Neutrophil (primary cell): ENCODE measurements at regions not wholly inside any gene's neighbourhood (a gene's known extent, or its start where the extent isn't known, plus 50 kb on each side); places are given as distances from the start of the nearest gene placed in this dataset.

Experiments
- H3K27ac ChIP-seq: fragments of 200-600 bp; sonication (generic); 2 replicates; pipeline ENCODE4 v1.5.1; 2016; ENCODE audit warnings: mild to moderate bottlenecking, moderate library complexity
- H3K27me3 ChIP-seq: fragments of 200-600 bp; sonication (generic); 2 replicates; pipeline ENCODE4 v1.6.0; 2016; ENCODE audit warnings: mild to moderate bottlenecking
- H3K36me3 ChIP-seq: fragments of 200-600 bp; sonication (generic); 2 replicates; pipeline ENCODE4 v1.5.1; 2017
- H3K4me1 ChIP-seq, 2 experiments: fragments of 200-600 bp in 1 of 2; sonication (generic) in 1 of 2; 1 replicate in 1 of 2; 2 replicates in 1 of 2; pipeline versions ENCODE4 v1.5.1 to v1.6.1; 2013 to 2016; ENCODE audit warnings: low read depth in 1 of 2, low read length in 1 of 2, mild to moderate bottlenecking in 1 of 2, moderate library complexity in 1 of 2; ENCODE audit not compliant: control insufficient read depth in 1 of 2, insufficient read depth in 1 of 2
- H3K4me3 ChIP-seq, 2 experiments: fragments of 200-600 bp in 1 of 2; sonication (generic) in 1 of 2; 1 replicate in 1 of 2; 2 replicates in 1 of 2; pipeline ENCODE4 v1.5.1; 2013 to 2016; ENCODE audit warnings: low read depth in 1 of 2, low read length in 1 of 2, mild to moderate bottlenecking in 1 of 2, moderate library complexity in 1 of 2
- H3K9me3 ChIP-seq: fragments of 200-600 bp; sonication (generic); 2 replicates; pipeline ENCODE4 v1.5.1; 2016
- CTCF ChIP-seq: fragments of 200-600 bp; sonication (generic); IDR thresholded peaks from 2 replicates; pipeline ENCODE4 v1.5.1; 2016; ENCODE audit warnings: antibody characterized with exemption

GRCh38 chr5:125877248-125877647 is 546.0 kb upstream of the GRAMD2B start:
- TF ChIP-seq CTCF: no peak
- Histone ChIP-seq H3K36me3 (no peaks in the 10 kb centered on the region), H3K4me3 (no peak overlapping the region), H3K27me3 (no peaks in the 10 kb centered on the region), H3K4me1 (no peaks in the 10 kb centered on the region), H3K9me3 (peaks cover 2% of the 10 kb centered on the region), H3K27ac (no peak overlapping the region)

GRCh38 chr5:125882061-125882460 is 541.1 kb upstream of the GRAMD2B start:
- H3K9me3 ChIP-seq: no peaks in the 10 kb centered on the region
- no peaks in the 10 kb centered on the region for H3K27me3 ChIP-seq
- H3K4me3 ChIP-seq: no peak overlapping the region
- H3K4me1 ChIP-seq: no peaks in the 10 kb centered on the region
- H3K27ac ChIP-seq: no peak overlapping the region
- TF ChIP-seq CTCF: no peak
- H3K36me3 ChIP-seq: no peaks in the 10 kb centered on the region

- no peak for TF ChIP-seq CTCF
- Histone ChIP-seq H3K4me1 (no peaks in the 10 kb centered on the region), H3K27ac (no peak overlapping the region), H3K36me3 (no peaks in the 10 kb centered on the region), H3K27me3 (no peaks in the 10 kb centered on the region), H3K4me3 (no peak overlapping the region), H3K9me3 (no peaks in the 10 kb centered on the region)
These were observed 540.0 kb upstream of the GRAMD2B start for GRCh38 chr5:125883223-125883622.

- H3K27me3 ChIP-seq: no peaks in the 10 kb centered on the region
- peaks cover 4% of the 10 kb centered on the region for H3K9me3 ChIP-seq
- no peak overlapping the region for H3K4me3 ChIP-seq
- H3K4me1 ChIP-seq: no peaks in the 10 kb centered on the region
- H3K27ac ChIP-seq: no peak overlapping the region
- no peak for TF ChIP-seq CTCF
- no peaks in the 10 kb centered on the region for H3K36me3 ChIP-seq
These were observed 534.9 kb upstream of the GRAMD2B start for GRCh38 chr5:125888358-125888757.

GRCh38 chr5:125890511-125890931 is 532.7 kb upstream of the GRAMD2B start:
- H3K27me3 ChIP-seq: no peaks in the 10 kb centered on the region
- H3K4me3 ChIP-seq: no peak overlapping the region
- no peak overlapping the region for H3K27ac ChIP-seq
- peaks cover 4% of the 10 kb centered on the region for H3K9me3 ChIP-seq
- TF ChIP-seq CTCF: no peak
- H3K4me1 ChIP-seq: no peaks in the 10 kb centered on the region
- no peaks in the 10 kb centered on the region for H3K36me3 ChIP-seq
